WERI-Rb-1 (cell line): ENCODE measurements at regions not wholly inside any gene's neighbourhood (a gene's known extent, or its start where the extent isn't known, plus 50 kb on each side); places are given as distances from the start of the nearest gene placed in this dataset.

Experiments used
- DNase-seq: peaks from one replicate; pipeline ENCODE4 v3.0.0-alpha.2; 2020
- H3K27ac ChIP-seq: fragments of 250-450 bp; sonication (Bioruptor Pico); 2 replicates; pipeline ENCODE4 v1.5.1; 2020; ENCODE audit warnings: mild to moderate bottlenecking, moderate library complexity
- H3K27me3 ChIP-seq: fragments of 250-450 bp; sonication (Bioruptor Pico); 2 replicates; pipeline ENCODE4 v1.5.1; 2021; ENCODE audit warnings: mild to moderate bottlenecking, low read depth, moderate library complexity; ENCODE audit not compliant: insufficient read depth, severe bottlenecking
- H3K36me3 ChIP-seq: fragments of 250-450 bp; sonication (Bioruptor Pico); 2 replicates; pipeline ENCODE4 v1.5.1; 2020; ENCODE audit warnings: mild to moderate bottlenecking, moderate library complexity
- H3K4me3 ChIP-seq: 2 replicates; pipeline ENCODE4 v1.5.1; 2011; ENCODE audit warnings: low read depth, mild to moderate bottlenecking, control low read depth, low read length
- H3K9me3 ChIP-seq: fragments of 250-450 bp; sonication (Bioruptor Pico); 2 replicates; pipeline ENCODE4 v1.5.1; 2021; ENCODE audit warnings: mild to moderate bottlenecking, moderate library complexity; ENCODE audit not compliant: severe bottlenecking
- TF ChIP-seq, protein P1 (sequence below): IDR thresholded peaks from 2 replicates; pipeline ENCODE4 v1.5.1; 2011; ENCODE audit warnings: low read depth, mild to moderate bottlenecking, control low read depth, inconsistent platforms, low read length

DNA sequence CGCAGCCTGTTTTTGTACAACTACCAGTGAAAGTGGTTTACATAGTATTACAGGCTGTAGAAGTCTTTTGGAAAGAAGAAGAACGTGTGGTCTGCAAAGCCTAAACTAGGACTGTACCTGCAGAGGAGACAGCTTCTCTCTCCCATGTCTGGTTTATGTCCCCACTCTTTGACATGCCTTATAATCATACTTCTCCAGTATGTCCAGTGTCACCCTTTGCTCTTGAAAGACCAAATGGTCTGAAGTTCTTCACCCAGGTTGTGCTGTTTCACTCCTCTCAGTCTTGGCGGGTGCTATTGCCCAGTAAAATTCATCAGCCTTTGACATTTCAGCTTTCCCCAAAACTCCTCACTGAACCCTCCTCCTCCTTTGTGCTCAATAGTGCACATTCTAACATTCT lies 676.0 kb upstream of the TENM4 start:
- TF ChIP-seq, protein P1, sequence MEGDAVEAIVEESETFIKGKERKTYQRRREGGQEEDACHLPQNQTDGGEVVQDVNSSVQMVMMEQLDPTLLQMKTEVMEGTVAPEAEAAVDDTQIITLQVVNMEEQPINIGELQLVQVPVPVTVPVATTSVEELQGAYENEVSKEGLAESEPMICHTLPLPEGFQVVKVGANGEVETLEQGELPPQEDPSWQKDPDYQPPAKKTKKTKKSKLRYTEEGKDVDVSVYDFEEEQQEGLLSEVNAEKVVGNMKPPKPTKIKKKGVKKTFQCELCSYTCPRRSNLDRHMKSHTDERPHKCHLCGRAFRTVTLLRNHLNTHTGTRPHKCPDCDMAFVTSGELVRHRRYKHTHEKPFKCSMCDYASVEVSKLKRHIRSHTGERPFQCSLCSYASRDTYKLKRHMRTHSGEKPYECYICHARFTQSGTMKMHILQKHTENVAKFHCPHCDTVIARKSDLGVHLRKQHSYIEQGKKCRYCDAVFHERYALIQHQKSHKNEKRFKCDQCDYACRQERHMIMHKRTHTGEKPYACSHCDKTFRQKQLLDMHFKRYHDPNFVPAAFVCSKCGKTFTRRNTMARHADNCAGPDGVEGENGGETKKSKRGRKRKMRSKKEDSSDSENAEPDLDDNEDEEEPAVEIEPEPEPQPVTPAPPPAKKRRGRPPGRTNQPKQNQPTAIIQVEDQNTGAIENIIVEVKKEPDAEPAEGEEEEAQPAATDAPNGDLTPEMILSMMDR, result no peak
- no peak overlapping the region for H3K4me3 ChIP-seq
- no peak overlapping the region for H3K27ac ChIP-seq
- H3K27me3 ChIP-seq, result peaks cover 40% of the 10 kb centered on the region
- H3K9me3 ChIP-seq, result no peaks in the 10 kb centered on the region
- no peak for DNase-seq
- no peaks in the 10 kb centered on the region for H3K36me3 ChIP-seq

DNA sequence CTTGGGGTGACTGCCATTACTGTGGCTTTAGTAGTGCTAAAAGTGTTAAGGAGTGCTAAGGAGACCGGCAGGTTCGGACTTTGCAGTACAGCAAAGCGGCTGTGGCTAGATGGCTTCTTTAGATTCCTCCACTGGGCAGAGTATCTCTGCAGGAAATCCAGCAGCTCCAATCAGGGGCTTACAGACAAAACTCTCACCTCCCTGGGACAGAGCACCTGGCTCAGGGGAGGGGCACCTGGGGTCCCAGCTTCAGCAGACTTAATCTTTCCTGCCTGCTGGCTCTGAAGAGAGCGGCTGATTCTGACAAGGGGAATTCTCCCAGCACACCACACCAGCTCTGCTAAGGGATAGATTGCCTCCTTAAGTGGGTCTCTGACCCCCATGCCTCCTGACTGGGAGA lies 668.8 kb upstream of the TENM4 start:
- no peak overlapping the region for H3K27ac ChIP-seq
- H3K36me3 ChIP-seq, result no peaks in the 10 kb centered on the region
- TF ChIP-seq, protein P1, result no peak
- H3K27me3 ChIP-seq, result peaks cover 23% of the 10 kb centered on the region
- H3K4me3 ChIP-seq, result no peak overlapping the region
- H3K9me3 ChIP-seq, result no peaks in the 10 kb centered on the region
- DNase-seq, result no peak

- H3K27ac ChIP-seq, result no peak overlapping the region
- H3K4me3 ChIP-seq, result no peak overlapping the region
- H3K27me3 ChIP-seq, result peaks cover 26% of the 10 kb centered on the region
- no peaks in the 10 kb centered on the region for H3K36me3 ChIP-seq
- TF ChIP-seq, protein P1, result no peak
- no peaks in the 10 kb centered on the region for H3K9me3 ChIP-seq
- no peak for DNase-seq
Observed at GRCh38 chr11:80109031-80109430, 668.2 kb upstream of the TENM4 start.

DNA sequence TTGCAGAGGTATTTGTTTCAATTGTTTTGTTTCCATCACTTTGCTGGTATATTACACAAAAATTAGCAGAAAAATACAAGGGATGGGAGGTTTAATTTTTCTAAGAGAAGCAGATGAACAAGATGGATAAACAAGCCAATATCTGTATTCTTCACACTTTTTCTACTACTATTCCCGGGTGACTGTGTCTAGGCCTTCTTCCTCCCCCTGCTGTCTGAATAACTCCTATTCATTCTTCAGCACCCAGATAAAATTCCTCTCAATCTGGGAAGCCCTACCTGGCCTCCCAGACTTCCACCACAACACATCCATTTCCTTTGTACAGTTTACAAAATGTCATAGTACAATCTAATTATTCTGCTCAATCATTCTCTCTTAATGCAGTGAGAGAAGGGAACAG lies 666.6 kb upstream of the TENM4 start:
- peaks cover 39% of the 10 kb centered on the region for H3K27me3 ChIP-seq
- no peaks in the 10 kb centered on the region for H3K9me3 ChIP-seq
- H3K4me3 ChIP-seq, result no peak overlapping the region
- no peak for DNase-seq
- H3K27ac ChIP-seq, result no peak overlapping the region
- TF ChIP-seq, protein P1, result no peak
- H3K36me3 ChIP-seq, result no peaks in the 10 kb centered on the region

DNA sequence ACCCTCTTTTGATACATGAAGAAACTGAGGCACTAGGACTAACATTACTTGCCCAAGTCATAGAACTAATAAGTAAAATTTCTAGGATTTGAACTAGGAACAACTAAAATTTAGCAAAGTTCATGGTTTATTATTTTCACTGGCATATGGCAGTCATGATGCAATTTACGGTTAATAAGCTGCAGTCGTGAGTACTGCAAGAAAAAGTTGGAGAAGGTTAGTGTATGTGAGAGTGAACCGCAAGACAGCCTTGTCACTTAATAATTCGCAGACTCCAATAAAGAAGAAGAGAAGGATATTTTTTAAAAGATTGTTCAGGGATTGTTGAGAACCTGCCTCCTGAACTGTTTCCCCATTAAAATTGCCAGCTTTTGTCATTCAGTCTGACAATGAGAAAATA lies 663.4 kb upstream of the TENM4 start:
- H3K36me3 ChIP-seq, result no peaks in the 10 kb centered on the region

More for the DNA sequence above, 663.4 kb upstream of the TENM4 start:
- no peaks in the 10 kb centered on the region for H3K9me3 ChIP-seq
- TF ChIP-seq, protein P1, result no peak
- H3K27me3 ChIP-seq, result peaks cover 54% of the 10 kb centered on the region
- no peak overlapping the region for H3K4me3 ChIP-seq
- no peak overlapping the region for H3K27ac ChIP-seq
- no peak for DNase-seq
